Type B pancreatic cell (in vitro differentiated cells): ENCODE measurements at regions not wholly inside any gene's neighbourhood (a gene's known extent, or its start where the extent isn't known, plus 50 kb on each side); places are given as distances from the start of the nearest gene placed in this dataset.
A peak's percentile ranks its signal among the peaks of the same experiment; 100 is the strongest.

ENCODE experiments used
- DNase-seq: peaks from one replicate; pipeline ENCODE4 v3.0.0; 2021; ENCODE audit warnings: mixed read lengths; ENCODE audit not compliant: unreplicated experiment; ENCODE audit errors: extremely low spot score
- H3K27ac Mint-ChIP-seq: 2 replicates; pipeline ENCODE4 v1.8.0; 2021; ENCODE audit warnings: mild to moderate bottlenecking, mixed read lengths
- H3K27me3 Mint-ChIP-seq: 2 replicates; pipeline ENCODE4 v1.8.0; 2021; ENCODE audit warnings: mixed read lengths
- H3K36me3 Mint-ChIP-seq: 2 replicates; pipeline ENCODE4 v1.8.0; 2021; ENCODE audit warnings: mixed read lengths
- H3K4me1 Mint-ChIP-seq: one replicate; pipeline ENCODE4 v1.8.0; 2021; ENCODE audit warnings: mixed read lengths; ENCODE audit not compliant: unreplicated experiment
- H3K4me3 Mint-ChIP-seq: 2 replicates; pipeline ENCODE4 v1.8.0; 2021; ENCODE audit warnings: mild to moderate bottlenecking, mixed read lengths
- H3K9me3 Mint-ChIP-seq: 2 replicates; pipeline ENCODE4 v1.8.0; 2021; ENCODE audit warnings: mixed read lengths
- TF ChIP-seq, protein P1 (sequence below): fragments of 200-600 bp; sonication (generic); conservative IDR thresholded peaks from 2 replicates; pipeline ENCODE4 v1.5.0; 2021; ENCODE audit warnings: antibody characterized with exemption, mild to moderate bottlenecking

DNA sequence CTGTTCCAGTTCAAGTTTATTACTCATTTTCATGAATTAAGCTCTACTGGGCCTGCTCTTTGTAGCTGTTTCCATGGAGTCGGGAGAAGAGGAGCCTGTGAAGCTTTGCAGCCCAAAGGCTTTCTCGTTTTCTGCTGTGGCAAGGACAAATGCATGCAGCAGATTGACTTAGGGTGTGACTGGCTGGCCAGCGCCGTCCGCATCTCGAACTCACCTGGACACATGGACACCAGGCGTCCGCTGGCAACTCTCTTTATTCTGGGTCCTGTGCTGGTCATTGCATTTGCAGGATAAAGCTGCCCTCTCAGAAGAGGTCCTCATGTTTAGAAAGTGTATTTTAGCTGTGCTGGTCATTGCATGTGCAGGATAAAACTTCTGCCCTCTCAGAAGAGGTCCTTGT, 350.4 kb downstream of the TMEM121 start:
- H3K4me1 Mint-ChIP-seq: no peaks in the 10 kb centered on the region
- H3K36me3 Mint-ChIP-seq: no peaks in the 10 kb centered on the region
- TF ChIP-seq, protein P1, sequence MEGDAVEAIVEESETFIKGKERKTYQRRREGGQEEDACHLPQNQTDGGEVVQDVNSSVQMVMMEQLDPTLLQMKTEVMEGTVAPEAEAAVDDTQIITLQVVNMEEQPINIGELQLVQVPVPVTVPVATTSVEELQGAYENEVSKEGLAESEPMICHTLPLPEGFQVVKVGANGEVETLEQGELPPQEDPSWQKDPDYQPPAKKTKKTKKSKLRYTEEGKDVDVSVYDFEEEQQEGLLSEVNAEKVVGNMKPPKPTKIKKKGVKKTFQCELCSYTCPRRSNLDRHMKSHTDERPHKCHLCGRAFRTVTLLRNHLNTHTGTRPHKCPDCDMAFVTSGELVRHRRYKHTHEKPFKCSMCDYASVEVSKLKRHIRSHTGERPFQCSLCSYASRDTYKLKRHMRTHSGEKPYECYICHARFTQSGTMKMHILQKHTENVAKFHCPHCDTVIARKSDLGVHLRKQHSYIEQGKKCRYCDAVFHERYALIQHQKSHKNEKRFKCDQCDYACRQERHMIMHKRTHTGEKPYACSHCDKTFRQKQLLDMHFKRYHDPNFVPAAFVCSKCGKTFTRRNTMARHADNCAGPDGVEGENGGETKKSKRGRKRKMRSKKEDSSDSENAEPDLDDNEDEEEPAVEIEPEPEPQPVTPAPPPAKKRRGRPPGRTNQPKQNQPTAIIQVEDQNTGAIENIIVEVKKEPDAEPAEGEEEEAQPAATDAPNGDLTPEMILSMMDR: no peak
- DNase-seq: no peak
- no peaks in the 10 kb centered on the region for H3K27me3 Mint-ChIP-seq
- H3K4me3 Mint-ChIP-seq: no peak overlapping the region
- H3K27ac Mint-ChIP-seq: no peak overlapping the region
- H3K9me3 Mint-ChIP-seq: no peaks in the 10 kb centered on the region

DNA sequence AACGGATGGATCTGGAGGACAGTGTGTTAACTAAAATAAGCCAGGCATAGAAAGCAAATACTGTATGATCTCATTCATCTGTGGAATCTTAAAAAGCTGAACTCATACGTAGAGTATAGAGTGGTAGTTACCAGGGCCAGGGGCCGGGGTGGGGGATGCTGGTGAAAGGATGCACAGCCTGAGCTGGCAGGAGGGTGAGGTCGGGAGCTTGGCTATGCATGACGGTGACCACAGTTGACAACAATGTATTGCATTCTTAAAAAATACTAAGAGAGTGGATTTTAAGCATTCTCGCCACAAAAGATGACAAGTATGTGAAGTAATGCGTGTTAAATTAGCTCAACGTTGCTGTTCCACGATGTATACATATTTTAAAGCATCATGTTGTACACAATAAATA, 351.3 kb downstream of the TMEM121 start:
- TF ChIP-seq, protein P1: no peak
- H3K4me3 Mint-ChIP-seq: no peak overlapping the region
- no peaks in the 10 kb centered on the region for H3K27me3 Mint-ChIP-seq
- no peak for DNase-seq
- no peaks in the 10 kb centered on the region for H3K9me3 Mint-ChIP-seq
- H3K27ac Mint-ChIP-seq: no peak overlapping the region
- no peaks in the 10 kb centered on the region for H3K4me1 Mint-ChIP-seq
- H3K36me3 Mint-ChIP-seq: no peaks in the 10 kb centered on the region

DNA sequence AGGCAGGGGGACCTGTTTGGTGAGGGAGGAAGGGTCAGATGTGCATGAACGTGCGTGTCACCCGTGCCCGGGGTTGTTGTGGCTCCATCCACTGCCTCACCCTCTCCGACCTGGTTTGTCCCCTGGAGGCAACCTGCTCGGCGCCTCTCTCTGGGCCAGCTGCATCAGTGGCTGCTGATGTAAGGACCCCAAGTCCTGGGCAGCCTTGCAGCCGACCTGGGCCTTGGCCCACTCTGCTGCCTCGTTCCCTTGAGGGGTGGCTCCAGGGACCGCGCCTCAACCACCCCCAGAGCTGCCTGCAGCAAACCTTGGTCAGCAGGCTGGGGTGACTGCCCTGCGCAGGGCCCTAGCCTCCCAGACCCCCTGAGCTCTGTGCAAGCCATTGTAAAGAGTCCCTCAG, 351.7 kb downstream of the TMEM121 start:
- Mint-ChIP-seq H3K36me3 (no peaks in the 10 kb centered on the region), H3K4me1 (no peaks in the 10 kb centered on the region), H3K4me3 (no peak overlapping the region), H3K27ac (no peak overlapping the region), H3K9me3 (no peaks in the 10 kb centered on the region), H3K27me3 (no peaks in the 10 kb centered on the region)
- TF ChIP-seq, protein P1: no peak
- peak; percentile 51 for DNase-seq

DNA sequence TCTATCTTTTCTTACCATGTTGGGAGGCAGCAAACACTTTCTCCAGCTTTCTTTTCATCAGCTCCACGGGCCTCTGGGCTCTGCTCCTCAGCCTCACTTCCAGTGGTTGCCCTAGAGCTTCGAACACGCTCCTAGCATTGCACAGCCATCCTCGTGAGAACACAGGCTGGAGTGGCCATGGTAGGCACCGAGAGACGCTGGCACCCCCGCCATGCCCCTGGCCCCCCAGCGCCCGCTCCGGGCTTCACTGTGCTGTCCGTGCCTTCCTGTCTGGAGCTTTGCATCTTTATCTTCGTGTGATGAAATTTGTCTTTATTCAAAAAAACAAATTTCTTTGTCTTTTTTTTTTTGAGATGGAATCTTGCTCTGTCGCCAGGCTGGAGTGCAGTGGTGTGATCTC, 352.2 kb downstream of the TMEM121 start:
- Mint-ChIP-seq H3K4me3 (no peak overlapping the region), H3K27me3 (no peaks in the 10 kb centered on the region), H3K9me3 (no peaks in the 10 kb centered on the region), H3K36me3 (no peaks in the 10 kb centered on the region), H3K27ac (no peak overlapping the region), H3K4me1 (no peaks in the 10 kb centered on the region)
- TF ChIP-seq, protein P1: no peak
- peak; percentile 49 for DNase-seq

DNA sequence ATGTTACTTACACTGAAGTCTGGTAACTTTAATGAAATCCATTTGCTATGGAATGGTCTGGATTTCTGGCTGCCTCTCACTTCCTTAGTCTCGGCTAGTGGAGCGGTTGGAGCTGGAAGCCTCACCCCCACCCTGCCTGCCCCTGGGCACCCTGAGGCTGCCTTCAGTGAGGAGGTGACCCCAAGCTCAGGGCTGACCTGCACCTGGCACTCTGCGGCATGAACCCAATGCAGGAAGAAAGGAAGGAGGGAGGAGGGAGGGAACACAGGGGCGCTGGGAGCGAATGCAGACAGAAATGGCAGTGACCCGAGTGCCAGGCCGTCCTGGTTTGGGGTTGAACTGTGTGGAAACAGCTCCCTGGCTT, 353.1 kb downstream of the TMEM121 start:
- Mint-ChIP-seq H3K36me3 (no peaks in the 10 kb centered on the region), H3K27ac (no peak overlapping the region), H3K4me1 (no peaks in the 10 kb centered on the region), H3K27me3 (no peaks in the 10 kb centered on the region), H3K4me3 (no peak overlapping the region), H3K9me3 (no peaks in the 10 kb centered on the region)
- TF ChIP-seq, protein P1: no peak
- peak; percentile 59 for DNase-seq
